ENCODE measurements at regions not wholly inside any gene's neighbourhood (a gene's known extent, or its start where the extent isn't known, plus 50 kb on each side); places are given as distances from the start of the nearest gene placed in this dataset.

- TF ChIP-seq EZH2 (IDR thresholded peaks at IDR 0.05) (no peak), POLR2AphosphoS5 (IDR thresholded peaks at IDR 0.05; ENCODE audit: borderline replicate concordance, low read depth, low read length) (no peak), FOXP2 (optimal IDR thresholded peaks at IDR 0.05; ENCODE audit: control extremely low read depth, extremely low read length, insufficient read depth) (no peak)
Observed at GRCh38 chr13:90329641-90330040, 1017.8 kb upstream of the MIR17HG start.
